SK-N-SH (cell line): ENCODE measurements at regions not wholly inside any gene's neighbourhood (a gene's known extent, or its start where the extent isn't known, plus 50 kb on each side); places are given as distances from the start of the nearest gene placed in this dataset.

Experiments used
- CTCF ChIA-PET: fragments of 300-600, 350-600 bp; formaldehyde crosslinking; extraction: SDS; loops from one replicate; lab custom pipeline; 2021; lab: Yijun Ruan, JAX
- POLR2A ChIA-PET: fragments of 350-600 bp; sonication (Branson Sonifier 250); formaldehyde crosslinking; extraction: SDS; loops from one replicate; lab custom pipeline; 2020; ENCODE audit warnings: antibody characterized with exemption, inconsistent platforms; lab: Yijun Ruan, JAX
- DNase-seq: peaks from one replicate; pipeline ENCODE4 v3.0.0; 2012
- H2AFZ ChIP-seq: fragments of 200-600 bp; sonication (generic); 2 replicates; pipeline ENCODE4 v1.8.1; 2016; ENCODE audit warnings: antibody characterized with exemption, mild to moderate bottlenecking, low read depth
- H3F3A ChIP-seq: fragments of 200-600 bp; sonication (generic); replicated peaks from 2 replicates; pipeline ENCODE3; 2016; ENCODE audit warnings: antibody characterized with exemption, mild to moderate bottlenecking; ENCODE audit not compliant: insufficient read depth
- H3K27ac ChIP-seq, 2 experiments: fragments of 200-500 bp in 1 of 2; fragments of 200-600 bp in 1 of 2; sonication (Bioruptor generic) in 1 of 2; sonication (generic), shearing (Covaris generic) in 1 of 2; 2 replicates each; pipeline versions ENCODE4 v1.5.1 to v1.6.1; 2014 to 2016; ENCODE audit warnings: low read depth in 2 of 2, inconsistent platforms in 1 of 2, low read length in 1 of 2, mild to moderate bottlenecking in 1 of 2, mixed read lengths in 1 of 2
- H3K27me3 ChIP-seq: fragments of 200-600 bp; sonication (generic), shearing (Covaris generic); 2 replicates; pipeline ENCODE4 v1.6.1; 2016; ENCODE audit warnings: mixed run types; ENCODE audit not compliant: insufficient read depth
- H3K36me3 ChIP-seq, 2 experiments: fragments of 200-500 bp in 1 of 2; fragments of 200-600 bp in 1 of 2; sonication (Bioruptor generic) in 1 of 2; sonication (generic) in 1 of 2; replicated peaks in 1 of 2; 2 replicates each; pipeline versions ENCODE3 to v1.5.1; 2014 to 2016; ENCODE audit warnings: low read length in 1 of 2, mild to moderate bottlenecking in 1 of 2; ENCODE audit not compliant: insufficient read depth in 2 of 2, control insufficient read depth in 1 of 2
- H3K4me1 ChIP-seq, 2 experiments: fragments of 200-500 bp in 1 of 2; fragments of 200-600 bp in 1 of 2; sonication (Bioruptor generic) in 1 of 2; sonication (generic), shearing (Covaris generic) in 1 of 2; 2 replicates each; pipeline versions ENCODE4 v1.5.1 to v1.6.1; 2014 to 2016; ENCODE audit warnings: low read depth in 1 of 2, low read length in 1 of 2, mixed run types in 1 of 2; ENCODE audit not compliant: insufficient read depth in 2 of 2, control insufficient read depth in 1 of 2
- H3K4me2 ChIP-seq: fragments of 200-600 bp; sonication (generic), shearing (Covaris generic); 2 replicates; pipeline ENCODE4 v1.6.1; 2017; ENCODE audit warnings: mixed run types
- H3K4me3 ChIP-seq, 2 experiments: fragments of 200-500 bp in 1 of 2; fragments of 200-600 bp in 1 of 2; sonication (Bioruptor generic) in 1 of 2; sonication (generic), shearing (Covaris generic) in 1 of 2; 2 replicates each; pipeline versions ENCODE4 v1.5.1 to v1.8.1; 2014 to 2016; ENCODE audit warnings: low read depth in 2 of 2, inconsistent platforms in 1 of 2, low read length in 1 of 2, mild to moderate bottlenecking in 1 of 2, mixed read lengths in 1 of 2, moderate library complexity in 1 of 2
- H3K79me2 ChIP-seq: fragments of 200-600 bp; sonication (generic); 2 replicates; pipeline ENCODE4 v1.8.1; 2017; ENCODE audit warnings: mild to moderate bottlenecking; ENCODE audit not compliant: insufficient read depth
- H3K9ac ChIP-seq: fragments of 200-600 bp; sonication (generic); 2 replicates; pipeline ENCODE4 v1.6.1; 2017; ENCODE audit warnings: mixed run types
- H3K9me2 ChIP-seq: fragments of 200-600 bp; sonication (generic); 2 replicates; pipeline ENCODE4 v1.6.1; 2017; ENCODE audit warnings: mixed run types
- H3K9me3 ChIP-seq: fragments of 200-600 bp; sonication (generic); 2 replicates; pipeline ENCODE4 v1.6.1; 2017; ENCODE audit warnings: mixed run types, mild to moderate bottlenecking, moderate library complexity
- H4K20me1 ChIP-seq: fragments of 200-600 bp; sonication (generic); 2 replicates; pipeline ENCODE4 v1.6.1; 2017; ENCODE audit warnings: mild to moderate bottlenecking, mixed run types; ENCODE audit not compliant: insufficient read depth
- ELF1 ChIP-seq: IDR thresholded peaks from 2 replicates; pipeline ENCODE4 v1.4.0; 2012
- EZH2phosphoT487 ChIP-seq: fragments of 200-600 bp; sonication (generic); IDR thresholded peaks from 2 replicates; pipeline ENCODE4 v1.6.1; 2017; ENCODE audit warnings: low read depth, mixed run types, mild to moderate bottlenecking, antibody characterized with exemption, moderate library complexity, borderline replicate concordance
- FOSL2 ChIP-seq: IDR thresholded peaks from 2 replicates; pipeline ENCODE4 v1.4.0; 2012; ENCODE audit warnings: low read depth, mild to moderate bottlenecking, moderate library complexity, borderline replicate concordance
- FOXM1 ChIP-seq: IDR thresholded peaks from 2 replicates; pipeline ENCODE4 v1.4.0; 2012; ENCODE audit warnings: low read depth, mild to moderate bottlenecking
- GATA2 ChIP-seq: sonication (generic); formaldehyde crosslinking; IDR thresholded peaks from 2 replicates; pipeline ENCODE4 v1.5.0; 2020; ENCODE audit warnings: mild to moderate bottlenecking, missing genetic modification reagents
- JUND ChIP-seq: IDR thresholded peaks from 2 replicates; pipeline ENCODE4 v1.4.0; 2012
- MEF2A ChIP-seq: IDR thresholded peaks from 2 replicates; pipeline ENCODE4 v1.4.0; 2012; ENCODE audit warnings: low read depth, borderline replicate concordance
- NRF1 ChIP-seq: IDR thresholded peaks from 2 replicates; pipeline ENCODE4 v1.6.1; 2012; ENCODE audit warnings: low read depth, mild to moderate bottlenecking, low read length
- RCOR1 ChIP-seq: fragments of 150-350 bp; IDR thresholded peaks from 2 replicates; pipeline ENCODE4 v1.6.1; 2017; ENCODE audit warnings: antibody characterized with exemption, low read length
- RFX5 ChIP-seq: IDR thresholded peaks from 2 replicates; pipeline ENCODE4 v1.6.1; 2012; ENCODE audit warnings: mild to moderate bottlenecking, improper control_type of control experiment, low read length
- TCF12 ChIP-seq: IDR thresholded peaks from 2 replicates; pipeline ENCODE4 v1.4.0; 2012
- WGBS: methylation state at CpG from one replicate; pipeline ENCODE4 v1.1.6; 2017; ENCODE audit warnings: low lambda C conversion rate; 5-methylcytosine and 5-hydroxymethylcytosine counted together
- TF ChIP-seq, protein P1 (sequence below): fragments of 150-350 bp; IDR thresholded peaks from 2 replicates; pipeline ENCODE4 v1.6.1; 2016; ENCODE audit warnings: mild to moderate bottlenecking, low read depth, low read length
- TF ChIP-seq, protein P2 (sequence below): IDR thresholded peaks from 2 replicates; pipeline ENCODE4; 2012
- TF ChIP-seq, protein P3 (sequence below): IDR thresholded peaks from 2 replicates; pipeline ENCODE4 v1.6.1; 2012; ENCODE audit warnings: mild to moderate bottlenecking, low read depth, low read length, moderate library complexity
- TF ChIP-seq, protein P4 (sequence below): IDR thresholded peaks from 2 replicates; pipeline ENCODE4 v1.4.0; 2012; ENCODE audit warnings: low read depth

DNA sequence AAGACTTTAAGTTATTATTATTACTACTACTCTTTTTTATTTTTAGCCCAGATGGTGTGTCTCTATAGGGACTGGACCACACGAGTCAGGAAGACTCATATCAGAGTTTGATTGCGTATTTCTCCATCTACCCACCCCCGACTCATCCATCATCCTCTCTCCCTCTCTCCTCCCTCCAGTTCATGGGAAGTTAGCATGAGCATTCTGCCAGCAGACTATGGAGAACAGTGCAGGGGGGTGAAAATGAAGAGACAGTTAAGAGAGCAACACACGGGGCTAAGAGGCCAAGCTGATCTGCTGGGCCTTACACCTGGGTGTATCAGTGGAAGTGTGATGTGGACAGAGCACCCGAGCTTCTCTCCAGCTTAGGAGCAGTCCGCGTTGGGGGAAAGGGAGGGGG is 95.0 kb downstream of the UQCRFS1 start:
- H3K36me3 ChIP-seq, result no peaks in the 10 kb centered on the region
- POLR2A ChIA-PET, result no interaction called here
- 6% methylated on average over 7 of the region's 7 CpGs for WGBS

DNA sequence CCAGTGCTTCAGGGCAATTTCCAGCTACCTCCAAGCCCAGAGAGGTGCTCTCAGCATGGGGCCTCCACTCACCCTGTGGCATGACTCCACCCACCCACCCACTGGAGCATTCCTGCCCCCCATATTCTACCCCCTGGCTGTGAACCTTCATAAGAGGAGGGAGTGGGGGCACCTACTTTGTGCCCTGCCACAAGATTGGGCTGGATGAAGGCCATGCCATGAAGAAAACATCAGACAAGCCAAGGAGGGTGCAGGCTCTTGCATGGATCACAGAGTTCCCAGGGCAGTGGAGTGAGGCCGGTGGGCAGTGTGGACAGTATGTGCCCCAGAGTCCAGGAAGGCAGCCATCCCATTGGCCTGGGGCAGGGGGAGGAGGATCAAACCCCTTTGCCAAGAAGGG is 97.8 kb downstream of the UQCRFS1 start:
- Histone ChIP-seq H3K27me3 (peaks cover 11% of the 10 kb centered on the region; the same call in 1 of the 2 replicates), H4K20me1 (no peaks in the 10 kb centered on the region), H3K36me3 (no peaks in the 10 kb centered on the region), H3K27ac (no peak overlapping the region), H3K9ac (no peak overlapping the region), H3K4me3 (no peak overlapping the region), H3K79me2 (no peaks in the 10 kb centered on the region), H3K9me3 (no peaks in the 10 kb centered on the region), H3K4me1 (no peaks in the 10 kb centered on the region), H3K9me2 (no peaks in the 10 kb centered on the region), H2AFZ (no peak overlapping the region), H3F3A (no peaks in the 10 kb centered on the region), H3K4me2 (no peak overlapping the region)
- CTCF ChIA-PET, result no interaction called here
- WGBS, result no CpG with 5 or more reads among the region's 1 CpG
- POLR2A ChIA-PET, result no interaction called here
- no peak for DNase-seq
- TF ChIP-seq MEF2A, result no peak
- no peak for TF ChIP-seq FOXM1
- TF ChIP-seq TCF12, result no peak
- TF ChIP-seq, protein P1, sequence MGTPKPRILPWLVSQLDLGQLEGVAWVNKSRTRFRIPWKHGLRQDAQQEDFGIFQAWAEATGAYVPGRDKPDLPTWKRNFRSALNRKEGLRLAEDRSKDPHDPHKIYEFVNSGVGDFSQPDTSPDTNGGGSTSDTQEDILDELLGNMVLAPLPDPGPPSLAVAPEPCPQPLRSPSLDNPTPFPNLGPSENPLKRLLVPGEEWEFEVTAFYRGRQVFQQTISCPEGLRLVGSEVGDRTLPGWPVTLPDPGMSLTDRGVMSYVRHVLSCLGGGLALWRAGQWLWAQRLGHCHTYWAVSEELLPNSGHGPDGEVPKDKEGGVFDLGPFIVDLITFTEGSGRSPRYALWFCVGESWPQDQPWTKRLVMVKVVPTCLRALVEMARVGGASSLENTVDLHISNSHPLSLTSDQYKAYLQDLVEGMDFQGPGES, result no peak
- TF ChIP-seq ELF1, result no peak
- TF ChIP-seq, protein P2, sequence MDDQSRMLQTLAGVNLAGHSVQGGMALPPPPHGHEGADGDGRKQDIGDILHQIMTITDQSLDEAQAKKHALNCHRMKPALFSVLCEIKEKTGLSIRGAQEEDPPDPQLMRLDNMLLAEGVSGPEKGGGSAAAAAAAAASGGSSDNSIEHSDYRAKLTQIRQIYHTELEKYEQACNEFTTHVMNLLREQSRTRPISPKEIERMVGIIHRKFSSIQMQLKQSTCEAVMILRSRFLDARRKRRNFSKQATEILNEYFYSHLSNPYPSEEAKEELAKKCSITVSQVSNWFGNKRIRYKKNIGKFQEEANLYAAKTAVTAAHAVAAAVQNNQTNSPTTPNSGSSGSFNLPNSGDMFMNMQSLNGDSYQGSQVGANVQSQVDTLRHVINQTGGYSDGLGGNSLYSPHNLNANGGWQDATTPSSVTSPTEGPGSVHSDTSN, result no peak
- TF ChIP-seq RCOR1, result no peak
- no peak for TF ChIP-seq GATA2 (CRISPR knock-in tag)
- TF ChIP-seq EZH2phosphoT487, result no peak

More for the DNA sequence above, 95.0 kb downstream of the UQCRFS1 start:
- Histone ChIP-seq H4K20me1 (no peaks in the 10 kb centered on the region), H3K27me3 (no peaks in the 10 kb centered on the region), H3K79me2 (no peaks in the 10 kb centered on the region), H3K4me3 (no peak overlapping the region), H3K9me3 (no peaks in the 10 kb centered on the region), H3K4me1 (no peaks in the 10 kb centered on the region; a peak in 1 of 4 replicates), H3K27ac (no peak overlapping the region), H3K4me2 (no peak overlapping the region), H3F3A (no peaks in the 10 kb centered on the region), H3K9me2 (no peaks in the 10 kb centered on the region), H3K9ac (no peak overlapping the region), H2AFZ (no peak overlapping the region)
- CTCF ChIA-PET, result interaction anchor here (1.1 kb wide), 1 partner anchor 21 kb away, joined by 3 read pairs; no protein-coding TSS in a partner anchor
- TF ChIP-seq FOSL2 (no peak), ELF1 (no peak), NRF1 (no peak), JUND (no peak), RFX5 (no peak), FOXM1 (no peak)
- TF ChIP-seq, protein P1, result no peak
- TF ChIP-seq, protein P2, result no peak
- TF ChIP-seq, protein P3, sequence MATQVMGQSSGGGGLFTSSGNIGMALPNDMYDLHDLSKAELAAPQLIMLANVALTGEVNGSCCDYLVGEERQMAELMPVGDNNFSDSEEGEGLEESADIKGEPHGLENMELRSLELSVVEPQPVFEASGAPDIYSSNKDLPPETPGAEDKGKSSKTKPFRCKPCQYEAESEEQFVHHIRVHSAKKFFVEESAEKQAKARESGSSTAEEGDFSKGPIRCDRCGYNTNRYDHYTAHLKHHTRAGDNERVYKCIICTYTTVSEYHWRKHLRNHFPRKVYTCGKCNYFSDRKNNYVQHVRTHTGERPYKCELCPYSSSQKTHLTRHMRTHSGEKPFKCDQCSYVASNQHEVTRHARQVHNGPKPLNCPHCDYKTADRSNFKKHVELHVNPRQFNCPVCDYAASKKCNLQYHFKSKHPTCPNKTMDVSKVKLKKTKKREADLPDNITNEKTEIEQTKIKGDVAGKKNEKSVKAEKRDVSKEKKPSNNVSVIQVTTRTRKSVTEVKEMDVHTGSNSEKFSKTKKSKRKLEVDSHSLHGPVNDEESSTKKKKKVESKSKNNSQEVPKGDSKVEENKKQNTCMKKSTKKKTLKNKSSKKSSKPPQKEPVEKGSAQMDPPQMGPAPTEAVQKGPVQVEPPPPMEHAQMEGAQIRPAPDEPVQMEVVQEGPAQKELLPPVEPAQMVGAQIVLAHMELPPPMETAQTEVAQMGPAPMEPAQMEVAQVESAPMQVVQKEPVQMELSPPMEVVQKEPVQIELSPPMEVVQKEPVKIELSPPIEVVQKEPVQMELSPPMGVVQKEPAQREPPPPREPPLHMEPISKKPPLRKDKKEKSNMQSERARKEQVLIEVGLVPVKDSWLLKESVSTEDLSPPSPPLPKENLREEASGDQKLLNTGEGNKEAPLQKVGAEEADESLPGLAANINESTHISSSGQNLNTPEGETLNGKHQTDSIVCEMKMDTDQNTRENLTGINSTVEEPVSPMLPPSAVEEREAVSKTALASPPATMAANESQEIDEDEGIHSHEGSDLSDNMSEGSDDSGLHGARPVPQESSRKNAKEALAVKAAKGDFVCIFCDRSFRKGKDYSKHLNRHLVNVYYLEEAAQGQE, result no peak
- TF ChIP-seq, protein P4, sequence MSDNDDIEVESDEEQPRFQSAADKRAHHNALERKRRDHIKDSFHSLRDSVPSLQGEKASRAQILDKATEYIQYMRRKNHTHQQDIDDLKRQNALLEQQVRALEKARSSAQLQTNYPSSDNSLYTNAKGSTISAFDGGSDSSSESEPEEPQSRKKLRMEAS, result no peak
- no peak for DNase-seq
